B cell (primary cell): ENCODE measurements at regions not wholly inside any gene's neighbourhood (a gene's known extent, or its start where the extent isn't known, plus 50 kb on each side); places are given as distances from the start of the nearest gene placed in this dataset.

Experiments used
- ATAC-seq: fragments of 200-7000 bp; cut with Tn5 transposase; one replicate; pipeline ENCODE4 v1.10.0; 2021; ENCODE audit warnings: low read depth, mild to moderate bottlenecking, moderate number of reproducible peaks, moderate library complexity
- CTCF ChIA-PET: fragments of 350-600 bp; sonication (Branson Sonifier 250); formaldehyde crosslinking; loops from one replicate; lab custom pipeline; 2021; ENCODE audit warnings: antibody characterized with exemption, inconsistent platforms; lab: Charles Lee
- POLR2A ChIA-PET: fragments of 350-600 bp; sonication (Branson Sonifier 250); formaldehyde crosslinking; loops from one replicate; lab custom pipeline; 2021; ENCODE audit warnings: antibody characterized with exemption; lab: Charles Lee
- DNase-seq: peaks from one replicate; pipeline ENCODE4 v3.0.0; 2013
- H2AFZ ChIP-seq: 2 replicates; pipeline ENCODE4 v1.6.1; 2012; ENCODE audit warnings: mild to moderate bottlenecking, low read depth, low read length; ENCODE audit not compliant: insufficient read depth, poor library complexity, severe bottlenecking
- H3K27ac ChIP-seq, 2 donors: 1 replicate in 1 of 2; 2 replicates in 1 of 2; pipeline ENCODE4 v1.5.1; 2012 to 2013; ENCODE audit warnings: low read length in 2 of 2, mild to moderate bottlenecking in 2 of 2, moderate library complexity in 1 of 2
- H3K27me3 ChIP-seq, 4 experiments: fragments of 200-600 bp in 1 of 4; sonication (generic) in 1 of 4; replicated peaks in 1 of 4; 1 replicate in 2 of 4; 2 replicates in 2 of 4; pipeline versions ENCODE4 v1.6.1 to v1.7.0; 2013 to 2016; ENCODE audit warnings: low read length in 3 of 4, mild to moderate bottlenecking in 2 of 4, mixed read lengths in 1 of 4, moderate library complexity in 1 of 4; ENCODE audit not compliant: insufficient read depth in 4 of 4, control insufficient read depth in 3 of 4; ENCODE audit errors: control extremely low read depth in 1 of 4
- H3K36me3 ChIP-seq, 2 experiments: replicated peaks in 1 of 2; 1 replicate in 1 of 2; 2 replicates in 1 of 2; pipeline versions ENCODE4 v1.6.1 to v1.7.1; 2013; ENCODE audit warnings: low read length in 1 of 2; ENCODE audit not compliant: insufficient read depth in 2 of 2, control insufficient read depth in 1 of 2; ENCODE audit errors: control extremely low read depth in 1 of 2, extremely low read depth in 1 of 2
- H3K4me1 ChIP-seq, 2 donors: fragments of 200-600 bp in 1 of 2; sonication (generic) in 1 of 2; 1 replicate in 1 of 2; 2 replicates in 1 of 2; pipeline versions ENCODE4 v1.5.1 to v1.6.1; 2013 to 2017; ENCODE audit warnings: low read length in 2 of 2; ENCODE audit not compliant: control insufficient read depth in 2 of 2, insufficient read depth in 2 of 2
- H3K4me2 ChIP-seq: replicated peaks from 2 replicates; pipeline ENCODE3; 2012; ENCODE audit warnings: mild to moderate bottlenecking, low read depth, low read length; ENCODE audit not compliant: poor library complexity, severe bottlenecking
- H3K4me3 ChIP-seq, 5 experiments: fragments of 200-600 bp in 1 of 5; sonication (generic) in 1 of 5; 1 replicate in 3 of 5; 2 replicates in 2 of 5; pipeline versions ENCODE4 v1.5.1 to v1.7.0; 2011 to 2016; ENCODE audit warnings: low read length in 4 of 5, mild to moderate bottlenecking in 4 of 5, low read depth in 2 of 5, control low read depth in 1 of 5, moderate library complexity in 1 of 5; ENCODE audit not compliant: insufficient read depth in 1 of 5; ENCODE audit errors: control extremely low read depth in 1 of 5, extremely low read depth in 1 of 5
- H3K79me2 ChIP-seq: fragments of 200-600 bp; sonication (generic); one replicate; pipeline ENCODE4 v1.6.0; 2016; ENCODE audit warnings: low read length; ENCODE audit not compliant: control insufficient read depth, insufficient read depth
- H3K9ac ChIP-seq: fragments of 200-600 bp; sonication (generic); 2 replicates; pipeline ENCODE4 v1.6.1; 2017; ENCODE audit warnings: mild to moderate bottlenecking, low read length, moderate library complexity
- H3K9me3 ChIP-seq, 3 donors: one replicate each; pipeline versions ENCODE4 v1.6.1 to v1.7.1; 2013; ENCODE audit warnings: low read length in 2 of 3; ENCODE audit not compliant: control insufficient read depth in 2 of 3, insufficient read depth in 1 of 3; ENCODE audit errors: control extremely low read depth in 1 of 3
- H4K20me1 ChIP-seq: 2 replicates; pipeline ENCODE4 v1.6.0; 2012; ENCODE audit warnings: mild to moderate bottlenecking, low read length; ENCODE audit not compliant: insufficient read depth, control insufficient read depth, poor library complexity, severe bottlenecking
- H3K27ac Mint-ChIP-seq: one replicate; pipeline ENCODE4 v1.8.0; 2021; ENCODE audit warnings: mixed read lengths
- H3K27me3 Mint-ChIP-seq: one replicate; pipeline ENCODE4 v1.8.0; 2021; ENCODE audit warnings: mixed read lengths
- H3K4me1 Mint-ChIP-seq: one replicate; pipeline ENCODE4 v1.8.0; 2021; ENCODE audit warnings: mixed read lengths
- H3K4me3 Mint-ChIP-seq: one replicate; pipeline ENCODE4 v1.8.0; 2021; ENCODE audit warnings: mixed read lengths
- H3K9me3 Mint-ChIP-seq: one replicate; pipeline ENCODE4 v1.8.0; 2022; ENCODE audit warnings: mixed read lengths; ENCODE audit not compliant: insufficient read depth
- EZH2 ChIP-seq: IDR thresholded peaks from 2 replicates; pipeline ENCODE4 v1.6.1; 2012; ENCODE audit warnings: borderline replicate concordance, low read depth, mild to moderate bottlenecking, moderate library complexity, low read length; ENCODE audit not compliant: insufficient read depth, poor library complexity, severe bottlenecking
- WGBS: methylation state at CpG from one replicate; pipeline ENCODE4 v1.1.5; 2013; ENCODE audit warnings: missing lambda C conversion rate; ENCODE audit not compliant: insufficient coverage; 5-methylcytosine and 5-hydroxymethylcytosine counted together
- intact Hi-C: fragments of 100-400 bp; cut with micrococcal nuclease; formaldehyde crosslinking; loops from one replicate; pipeline ENCODE4 v1.10.0; 2022
- TF ChIP-seq, protein P1 (sequence below): fragments of 200-600 bp; IDR thresholded peaks from one replicate; pipeline ENCODE4 v1.8.0; 2022; ENCODE audit warnings: antibody characterized with exemption, mild to moderate bottlenecking

DNA sequence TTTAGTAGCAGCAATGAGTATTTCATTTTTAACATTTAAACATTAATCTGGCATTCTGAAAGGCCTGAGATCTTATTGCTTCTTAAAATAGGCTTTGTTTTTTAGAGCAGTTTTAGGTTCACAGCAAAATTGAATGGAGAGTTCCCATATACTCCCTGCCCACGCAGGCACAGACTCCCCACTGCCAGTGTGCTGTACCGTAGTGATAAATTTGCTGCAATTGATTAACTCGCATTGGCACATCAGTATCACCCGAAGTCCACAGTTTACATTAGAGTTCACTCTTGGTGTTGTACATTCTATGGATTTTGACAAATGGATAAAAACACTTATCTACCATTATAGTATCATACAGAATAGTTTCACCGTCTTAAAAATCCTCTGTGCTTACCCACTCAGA, 71.8 kb upstream of the ERRFI1 start:
- Mint-ChIP-seq H3K9me3 (no peaks in the 10 kb centered on the region), H3K27me3 (peaks cover 20% of the 10 kb centered on the region), H3K4me1 (peaks cover 3% of the 10 kb centered on the region), H3K4me3 (no peak overlapping the region), H3K27ac (no peak overlapping the region)
- ChIA-PET CTCF (no interaction called here), POLR2A (no interaction called here)
- Histone ChIP-seq H3K4me1 (no peaks in the 10 kb centered on the region), H3K4me2 (no peak overlapping the region), H3K4me3 (no peak overlapping the region), H3K27me3 (no peaks in the 10 kb centered on the region), H3K27ac (no peak overlapping the region), H3K36me3 (no peaks in the 10 kb centered on the region), H3K79me2 (no peaks in the 10 kb centered on the region), H3K9me3 (no peaks in the 10 kb centered on the region), H3K9ac (no peak overlapping the region), H4K20me1 (no peaks in the 10 kb centered on the region), H2AFZ (no peak overlapping the region)
- TF ChIP-seq, protein P1, sequence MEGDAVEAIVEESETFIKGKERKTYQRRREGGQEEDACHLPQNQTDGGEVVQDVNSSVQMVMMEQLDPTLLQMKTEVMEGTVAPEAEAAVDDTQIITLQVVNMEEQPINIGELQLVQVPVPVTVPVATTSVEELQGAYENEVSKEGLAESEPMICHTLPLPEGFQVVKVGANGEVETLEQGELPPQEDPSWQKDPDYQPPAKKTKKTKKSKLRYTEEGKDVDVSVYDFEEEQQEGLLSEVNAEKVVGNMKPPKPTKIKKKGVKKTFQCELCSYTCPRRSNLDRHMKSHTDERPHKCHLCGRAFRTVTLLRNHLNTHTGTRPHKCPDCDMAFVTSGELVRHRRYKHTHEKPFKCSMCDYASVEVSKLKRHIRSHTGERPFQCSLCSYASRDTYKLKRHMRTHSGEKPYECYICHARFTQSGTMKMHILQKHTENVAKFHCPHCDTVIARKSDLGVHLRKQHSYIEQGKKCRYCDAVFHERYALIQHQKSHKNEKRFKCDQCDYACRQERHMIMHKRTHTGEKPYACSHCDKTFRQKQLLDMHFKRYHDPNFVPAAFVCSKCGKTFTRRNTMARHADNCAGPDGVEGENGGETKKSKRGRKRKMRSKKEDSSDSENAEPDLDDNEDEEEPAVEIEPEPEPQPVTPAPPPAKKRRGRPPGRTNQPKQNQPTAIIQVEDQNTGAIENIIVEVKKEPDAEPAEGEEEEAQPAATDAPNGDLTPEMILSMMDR, result no peak
- no peak for TF ChIP-seq EZH2
- no peak for ATAC-seq
- intact Hi-C loops, result no loop called here
- DNase-seq, result no peak
- no CpG with 5 or more reads among the region's 5 CpGs for WGBS

DNA sequence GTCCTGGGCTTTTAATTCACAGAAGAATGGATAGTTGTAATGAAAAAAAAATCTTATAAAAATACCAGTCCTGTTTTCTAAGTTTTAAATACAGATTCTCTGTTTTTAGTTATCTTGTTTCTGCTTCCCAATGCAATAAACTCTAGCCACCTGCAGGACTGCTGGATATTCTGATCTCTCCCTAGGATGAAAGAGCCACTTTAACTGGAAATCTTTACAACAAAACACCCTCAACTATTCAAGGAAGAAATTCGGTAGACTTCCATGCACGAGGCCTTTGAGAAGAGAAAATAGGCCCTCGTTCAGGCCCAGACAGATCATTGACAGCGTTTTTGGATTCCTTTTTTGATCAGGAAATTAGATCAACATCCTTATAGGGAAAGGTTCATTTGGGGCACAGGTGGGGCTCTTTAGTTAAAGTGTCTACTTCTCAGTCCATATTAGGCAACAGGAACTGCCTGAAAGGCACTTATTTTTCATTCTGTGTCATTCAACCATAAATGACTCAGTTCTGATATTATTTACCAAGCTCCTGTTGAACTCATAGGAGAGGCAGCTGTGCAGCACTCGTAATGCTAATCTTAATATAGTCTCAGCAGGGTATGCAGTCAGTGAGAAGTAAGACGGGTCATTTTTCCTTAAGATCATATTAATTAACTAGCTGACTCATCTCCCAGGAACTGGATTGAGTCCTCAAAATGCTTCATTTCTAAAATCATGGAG, 71.1 kb upstream of the ERRFI1 start:
- no peaks in the 10 kb centered on the region for H3K27me3 ChIP-seq
- H3K9me3 Mint-ChIP-seq, result no peaks in the 10 kb centered on the region
- H3K27ac ChIP-seq, result no peak overlapping the region
- intact Hi-C loops, result no loop called here
- no peak overlapping the region for H3K4me3 ChIP-seq
- no peak overlapping the region for H3K4me2 ChIP-seq
- TF ChIP-seq EZH2, result no peak
- TF ChIP-seq, protein P1, result no peak
- H3K27ac Mint-ChIP-seq, result no peak overlapping the region
- no peaks in the 10 kb centered on the region for H4K20me1 ChIP-seq
- H3K4me1 Mint-ChIP-seq, result peaks cover 3% of the 10 kb centered on the region
- no peaks in the 10 kb centered on the region for H3K79me2 ChIP-seq
- no peak overlapping the region for H3K9ac ChIP-seq
- ChIA-PET POLR2A (no interaction called here), CTCF (no interaction called here)
- DNase-seq (no peak), ATAC-seq (no peak)
- no peaks in the 10 kb centered on the region for H3K36me3 ChIP-seq
- no peak overlapping the region for H3K4me3 Mint-ChIP-seq
- H2AFZ ChIP-seq, result no peak overlapping the region
- H3K4me1 ChIP-seq, result no peaks in the 10 kb centered on the region
- H3K9me3 ChIP-seq, result no peaks in the 10 kb centered on the region
- H3K27me3 Mint-ChIP-seq, result peaks cover 27% of the 10 kb centered on the region
- WGBS, result no CpG with 5 or more reads among the region's 6 CpGs
